Calu3 (cell line): ENCODE measurements at regions not wholly inside any gene's neighbourhood (a gene's known extent, or its start where the extent isn't known, plus 50 kb on each side); places are given as distances from the start of the nearest gene placed in this dataset.

Experiments
- BruUV-seq: library from RNA; stranded (reverse); fragments of 400-500 nt; replicated peaks from 2 replicates; lab custom pipeline; 2021; lab: Mats Ljungman, UMichigan
- CTCF ChIA-PET: fragments of 300-600 bp; sonication (Branson Sonifier 250); formaldehyde crosslinking; loops from one replicate; lab custom pipeline; 2022; ENCODE audit warnings: antibody characterized with exemption; lab: Charles Lee
- DNase-seq: peaks from one replicate; pipeline ENCODE4 v3.0.0; 2022
- H3K27ac Mint-ChIP-seq: one replicate; pipeline ENCODE4 v1.8.0; 2022; ENCODE audit warnings: mixed read lengths; ENCODE audit not compliant: unreplicated experiment
- H3K27me3 Mint-ChIP-seq: one replicate; pipeline ENCODE4 v1.8.0; 2022; ENCODE audit warnings: mixed read lengths; ENCODE audit not compliant: unreplicated experiment
- H3K36me3 Mint-ChIP-seq: one replicate; pipeline ENCODE4 v1.8.0; 2022; ENCODE audit warnings: mild to moderate bottlenecking, moderate library complexity, mixed read lengths; ENCODE audit not compliant: insufficient read depth, unreplicated experiment
- H3K4me1 Mint-ChIP-seq: one replicate; pipeline ENCODE4 v1.8.0; 2022; ENCODE audit warnings: mild to moderate bottlenecking, low read depth, mixed read lengths; ENCODE audit not compliant: unreplicated experiment
- H3K4me3 Mint-ChIP-seq: one replicate; pipeline ENCODE4 v1.8.0; 2022; ENCODE audit warnings: mild to moderate bottlenecking, low read depth, moderate library complexity, mixed read lengths; ENCODE audit not compliant: unreplicated experiment
- H3K9me3 Mint-ChIP-seq: one replicate; pipeline ENCODE4 v1.8.0; 2022; ENCODE audit warnings: low read depth, mixed read lengths; ENCODE audit not compliant: unreplicated experiment
- intact Hi-C: fragments of 100-400 bp; cut with micrococcal nuclease; formaldehyde crosslinking; loops from one replicate; pipeline ENCODE4 v1.10.0; 2022; ENCODE audit not compliant: unreplicated experiment
- TF ChIP-seq, protein P1 (sequence below): fragments of 200-600 bp; IDR thresholded peaks from one replicate; pipeline ENCODE4 v1.8.0; 2022; ENCODE audit warnings: antibody characterized with exemption; ENCODE audit not compliant: unreplicated experiment

- no TSS peak for BruUV-seq
- CTCF ChIA-PET: no interaction called here
- Mint-ChIP-seq H3K36me3 (no peaks in the 10 kb centered on the region), H3K27ac (no peak overlapping the region), H3K4me1 (peaks cover 21% of the 10 kb centered on the region), H3K27me3 (no peaks in the 10 kb centered on the region), H3K9me3 (no peaks in the 10 kb centered on the region), H3K4me3 (no peak overlapping the region)
- intact Hi-C loops: no loop called here
- DNase-seq: no peak
- TF ChIP-seq, protein P1, sequence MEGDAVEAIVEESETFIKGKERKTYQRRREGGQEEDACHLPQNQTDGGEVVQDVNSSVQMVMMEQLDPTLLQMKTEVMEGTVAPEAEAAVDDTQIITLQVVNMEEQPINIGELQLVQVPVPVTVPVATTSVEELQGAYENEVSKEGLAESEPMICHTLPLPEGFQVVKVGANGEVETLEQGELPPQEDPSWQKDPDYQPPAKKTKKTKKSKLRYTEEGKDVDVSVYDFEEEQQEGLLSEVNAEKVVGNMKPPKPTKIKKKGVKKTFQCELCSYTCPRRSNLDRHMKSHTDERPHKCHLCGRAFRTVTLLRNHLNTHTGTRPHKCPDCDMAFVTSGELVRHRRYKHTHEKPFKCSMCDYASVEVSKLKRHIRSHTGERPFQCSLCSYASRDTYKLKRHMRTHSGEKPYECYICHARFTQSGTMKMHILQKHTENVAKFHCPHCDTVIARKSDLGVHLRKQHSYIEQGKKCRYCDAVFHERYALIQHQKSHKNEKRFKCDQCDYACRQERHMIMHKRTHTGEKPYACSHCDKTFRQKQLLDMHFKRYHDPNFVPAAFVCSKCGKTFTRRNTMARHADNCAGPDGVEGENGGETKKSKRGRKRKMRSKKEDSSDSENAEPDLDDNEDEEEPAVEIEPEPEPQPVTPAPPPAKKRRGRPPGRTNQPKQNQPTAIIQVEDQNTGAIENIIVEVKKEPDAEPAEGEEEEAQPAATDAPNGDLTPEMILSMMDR: no peak
Measured at GRCh38 chr11:22460181-22460580, 122.0 kb downstream of the SLC17A6 start.

- H3K4me3 Mint-ChIP-seq: no peak overlapping the region
- H3K4me1 Mint-ChIP-seq: peaks cover 21% of the 10 kb centered on the region
- intact Hi-C loops: no loop called here
- CTCF ChIA-PET: no interaction called here
- H3K9me3 Mint-ChIP-seq: no peaks in the 10 kb centered on the region
- no peaks in the 10 kb centered on the region for H3K27me3 Mint-ChIP-seq
- TF ChIP-seq, protein P1: no peak
- H3K36me3 Mint-ChIP-seq: no peaks in the 10 kb centered on the region
- no peak for DNase-seq
- BruUV-seq: no TSS peak
- no peak overlapping the region for H3K27ac Mint-ChIP-seq
Measured at GRCh38 chr11:22459048-22459447, 120.9 kb downstream of the SLC17A6 start.

DNA sequence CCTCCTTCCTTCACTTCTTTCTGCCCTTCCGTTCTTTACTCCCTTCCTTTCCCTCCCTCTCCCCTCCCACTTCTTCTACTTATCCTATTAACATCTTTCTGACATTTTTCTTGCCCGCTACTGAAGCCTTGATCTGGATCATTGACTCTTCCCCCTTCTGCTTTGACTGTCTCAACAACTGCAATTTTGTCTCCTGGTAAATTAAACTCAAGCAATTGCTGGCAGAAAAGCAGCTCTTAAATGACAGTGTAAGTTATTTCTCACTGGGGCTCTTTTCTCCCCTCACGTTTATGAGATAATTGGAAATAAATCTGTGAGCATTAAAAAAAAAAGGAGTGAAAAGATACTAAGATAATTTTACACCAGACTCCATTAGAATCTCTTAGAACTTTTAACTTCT, 120.0 kb downstream of the SLC17A6 start:
- CTCF ChIA-PET: no interaction called here
- BruUV-seq: no TSS peak
- no peaks in the 10 kb centered on the region for H3K9me3 Mint-ChIP-seq
- TF ChIP-seq, protein P1: no peak
- H3K4me3 Mint-ChIP-seq: no peak overlapping the region
- DNase-seq: no peak
- H3K27ac Mint-ChIP-seq: no peak overlapping the region
- no peaks in the 10 kb centered on the region for H3K27me3 Mint-ChIP-seq
- H3K4me1 Mint-ChIP-seq: peaks cover 21% of the 10 kb centered on the region
- H3K36me3 Mint-ChIP-seq: no peaks in the 10 kb centered on the region
- intact Hi-C loops: no loop called here

DNA sequence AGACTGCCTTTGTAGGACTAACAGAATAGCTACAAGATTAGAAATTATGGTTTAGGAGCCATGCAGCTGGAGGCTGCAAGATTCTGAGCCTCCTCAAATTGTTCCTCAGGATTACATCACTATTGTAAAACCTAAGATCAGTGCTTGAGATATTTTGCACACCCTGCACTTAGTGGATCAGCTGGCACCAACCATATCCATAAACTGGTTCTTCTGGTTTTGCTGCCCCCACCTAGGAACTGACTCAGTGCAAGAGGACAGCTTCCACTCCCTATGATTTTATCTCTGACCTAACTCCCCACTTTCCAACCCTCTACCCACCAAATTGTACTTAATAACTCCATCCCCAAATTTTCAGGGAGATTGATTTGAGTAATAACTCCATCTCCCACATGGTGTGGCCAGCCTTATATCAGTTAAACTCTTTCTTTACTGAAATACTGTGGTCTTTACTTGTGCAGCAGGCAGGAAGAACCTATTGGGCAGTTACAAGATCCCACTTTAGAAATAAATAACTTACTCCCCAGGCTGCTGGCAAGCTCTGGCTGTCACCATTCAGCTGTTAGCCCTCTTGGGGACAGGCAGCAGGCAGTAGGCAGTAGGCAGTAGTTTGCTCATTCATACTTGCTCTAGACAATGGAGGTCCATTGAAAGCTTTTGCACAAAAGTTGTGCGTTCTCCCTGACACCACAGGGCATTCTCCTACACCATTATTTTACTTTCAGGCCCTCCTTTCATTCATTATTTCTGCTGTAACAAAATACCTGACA, 119.0 kb downstream of the SLC17A6 start:
- CTCF ChIA-PET: interaction anchor here (0.6 kb wide), 1 partner anchor 873 kb away, joined by 4 read pairs; no protein-coding TSS in a partner anchor
- TF ChIP-seq, protein P1: no peak
- no peaks in the 10 kb centered on the region for H3K36me3 Mint-ChIP-seq
- BruUV-seq: no TSS peak
- H3K27ac Mint-ChIP-seq: peak overlapping the region; percentile 24
- H3K9me3 Mint-ChIP-seq: no peaks in the 10 kb centered on the region
- DNase-seq: peak; percentile 69
- H3K27me3 Mint-ChIP-seq: no peaks in the 10 kb centered on the region
- intact Hi-C loops: no loop called here
- H3K4me1 Mint-ChIP-seq: peaks cover 21% of the 10 kb centered on the region
- peak overlapping the region; percentile 17 for H3K4me3 Mint-ChIP-seq
